A549 (cell line): ENCODE measurements at regions not wholly inside any gene's neighbourhood (a gene's known extent, or its start where the extent isn't known, plus 50 kb on each side); places are given as distances from the start of the nearest gene placed in this dataset.

Experiments
- ATAC-seq, 2 experiments: fragments of 200-7000 bp in 1 of 2; fragments of >200 bp in 1 of 2; cut with Nextera tagmentation in 1 of 2; cut with Tn5 transposase in 1 of 2; 3 replicates each; pipeline versions ENCODE4 v1.8.0 to v1.9.1; 2018 to 2020; ENCODE audit warnings: mild to moderate bottlenecking in 1 of 2, moderate library complexity in 1 of 2
- CTCF ChIA-PET: fragments of 300-600 bp; sonication (Branson Sonifier 250); formaldehyde crosslinking; extraction: SDS; loops from one replicate; lab custom pipeline; 2021; ENCODE audit warnings: antibody characterized with exemption, inconsistent platforms; lab: Yijun Ruan, JAX
- POLR2A ChIA-PET: fragments of 350-600 bp; formaldehyde crosslinking; extraction: SDS; loops from one replicate; lab custom pipeline; 2021; ENCODE audit warnings: antibody characterized with exemption, inconsistent platforms; lab: Yijun Ruan, JAX
- DNase-seq, 2 experiments: peaks; one replicate each; pipeline versions ENCODE4 v3.0.0 to v3.0.0-alpha.2; 2011 to 2016; ENCODE audit warnings: low read depth in 1 of 2, low spot score in 1 of 2
- FAIRE-seq: peaks from 2 replicates; lab custom pipeline; 2011; peaks lifted over from hg19 to GRCh38; lab: Jason Lieb, UNC
- H3K27ac ChIP-seq, 2 experiments: fragments of >200 bp; sonication (Bioruptor Twin); formaldehyde crosslinking; 3 replicates each; pipeline ENCODE4 v1.5.1; 2016 to 2017
- H3K4me1 ChIP-seq: fragments of >200 bp; sonication (Bioruptor Twin); formaldehyde crosslinking; 3 replicates; pipeline ENCODE4 v1.6.1; 2016
- H3K4me2 ChIP-seq: fragments of >200 bp; sonication (Bioruptor Twin); formaldehyde crosslinking; 3 replicates; pipeline ENCODE4 v1.6.1; 2016
- H3K4me3 ChIP-seq: fragments of >200 bp; sonication (Bioruptor Twin); formaldehyde crosslinking; 3 replicates; pipeline ENCODE4 v1.5.1; 2016
- H3K9me3 ChIP-seq: fragments of >200 bp; sonication (Bioruptor Twin); formaldehyde crosslinking; 3 replicates; pipeline ENCODE4 v1.6.1; 2016
- ATOH8 ChIP-seq: fragments of 250-450 bp; sonication (Bioruptor Pico); IDR thresholded peaks from 2 replicates; pipeline ENCODE4 v1.5.0; 2020; ENCODE audit warnings: low read depth, mild to moderate bottlenecking, moderate library complexity
- BHLHE40 ChIP-seq: IDR thresholded peaks from 2 replicates; pipeline ENCODE4 v1.6.1; 2012; ENCODE audit warnings: low read depth, low read length, inconsistent platforms
- CBX8 ChIP-seq: fragments of 200-600 bp; sonication (generic); IDR thresholded peaks from 2 replicates; pipeline ENCODE4 v1.6.1; 2016
- CHD4 ChIP-seq: fragments of 200-600 bp; sonication (generic); IDR thresholded peaks from 2 replicates; pipeline ENCODE4 v1.6.1; 2016; ENCODE audit warnings: antibody characterized with exemption, mild to moderate bottlenecking, borderline replicate concordance
- E2F6 ChIP-seq: IDR thresholded peaks from 2 replicates; pipeline ENCODE4 v1.6.1; 2012; ENCODE audit warnings: low read depth, borderline replicate concordance
- EHMT2 ChIP-seq: fragments of 200-600 bp; sonication (generic); IDR thresholded peaks from 2 replicates; pipeline ENCODE4 v1.6.1; 2016; ENCODE audit warnings: antibody characterized with exemption, low read depth, mild to moderate bottlenecking, moderate library complexity
- EP300 ChIP-seq, 2 experiments: fragments of >200 bp; sonication (Bioruptor Twin); formaldehyde crosslinking; IDR thresholded peaks; 2 replicates in 1 of 2; 3 replicates in 1 of 2; pipeline ENCODE4 v1.6.1; 2016 to 2017
- ESRRA ChIP-seq: fragments of 150-350 bp; IDR thresholded peaks from 2 replicates; pipeline ENCODE4 v1.6.1; 2014; ENCODE audit warnings: mild to moderate bottlenecking, low read length, borderline replicate concordance
- FOSL2 ChIP-seq, 2 experiments: fragments of 450-650 bp in 1 of 2; fragments of >200 bp in 1 of 2; sonication (Bioruptor Twin) in 1 of 2; formaldehyde crosslinking; IDR thresholded peaks; 2 replicates each; pipeline versions ENCODE4 v1.5.0 to v1.6.1; 2016 to 2020; ENCODE audit warnings: mild to moderate bottlenecking in 1 of 2, moderate library complexity in 1 of 2
- FOXS1 ChIP-seq: fragments of 250-450 bp; sonication (Bioruptor Pico); IDR thresholded peaks from 2 replicates; pipeline ENCODE4 v1.5.0; 2020; ENCODE audit warnings: mild to moderate bottlenecking, moderate library complexity
- HDAC2 ChIP-seq: fragments of 200-600 bp; sonication (generic); IDR thresholded peaks from 2 replicates; pipeline ENCODE4 v1.6.1; 2016
- HES2 ChIP-seq: fragments of >200 bp; sonication (Bioruptor Twin); formaldehyde crosslinking; IDR thresholded peaks from 2 replicates; pipeline ENCODE4 v1.6.1; 2016
- HMGXB4 ChIP-seq: fragments of 250-450 bp; sonication (Bioruptor Pico); IDR thresholded peaks from 2 replicates; pipeline ENCODE4 v1.5.0; 2021; ENCODE audit warnings: mild to moderate bottlenecking, moderate library complexity, borderline replicate concordance
- KDM5A ChIP-seq: fragments of 200-600 bp; sonication (generic); IDR thresholded peaks from 2 replicates; pipeline ENCODE4 v1.6.1; 2016; ENCODE audit warnings: antibody characterized with exemption, mild to moderate bottlenecking
- MAFK ChIP-seq: fragments of 450-650 bp; IDR thresholded peaks from 2 replicates; pipeline ENCODE4 v1.6.1; 2014; ENCODE audit not compliant: partially characterized antibody
- NR3C1 ChIP-seq: fragments of >200 bp; sonication (Bioruptor Twin); formaldehyde crosslinking; IDR thresholded peaks from 3 replicates; pipeline ENCODE4 v1.6.1; 2017
- PBX3 ChIP-seq: IDR thresholded peaks from 2 replicates; pipeline ENCODE4 v1.6.1; 2012
- PHF8 ChIP-seq: fragments of 200-600 bp; sonication (generic); IDR thresholded peaks from 2 replicates; pipeline ENCODE4 v1.6.1; 2016; ENCODE audit warnings: low read depth, mild to moderate bottlenecking, antibody characterized with exemption, moderate library complexity, borderline replicate concordance
- POLR2AphosphoS2 ChIP-seq: conservative IDR thresholded peaks from 2 replicates; pipeline ENCODE4 v1.6.1; 2012; ENCODE audit warnings: low read length, improper control_type of control experiment, inconsistent platforms
- REST ChIP-seq: fragments of 200-600 bp; sonication (generic); IDR thresholded peaks from 2 replicates; pipeline ENCODE4 v1.6.1; 2016; ENCODE audit warnings: antibody characterized with exemption, mild to moderate bottlenecking, moderate library complexity
- RNF2 ChIP-seq: fragments of 200-600 bp; sonication (generic); IDR thresholded peaks from 2 replicates; pipeline ENCODE4 v1.6.1; 2016; ENCODE audit warnings: low read depth, mild to moderate bottlenecking, antibody characterized with exemption, moderate library complexity, borderline replicate concordance
- USF2 ChIP-seq: fragments of 450-650 bp; IDR thresholded peaks from 2 replicates; pipeline ENCODE4 v1.6.1; 2014; ENCODE audit warnings: antibody characterized with exemption
- ZSCAN20 ChIP-seq: fragments of 250-450 bp; sonication (Bioruptor Pico); IDR thresholded peaks from 2 replicates; pipeline ENCODE4 v1.8.0; 2022; ENCODE audit warnings: mild to moderate bottlenecking, moderate library complexity
- WGBS: methylation state at CpG from one replicate; pipeline ENCODE4 v1.1.6; 2017; ENCODE audit errors: missing lambda C conversion rate; 5-methylcytosine and 5-hydroxymethylcytosine counted together

- Histone ChIP-seq H3K4me1 (no peaks in the 10 kb centered on the region), H3K4me2 (no peak overlapping the region), H3K9me3 (no peaks in the 10 kb centered on the region), H3K27ac (no peak overlapping the region), H3K4me3 (no peak overlapping the region)
- POLR2A ChIA-PET, result no interaction called here
- CTCF ChIA-PET, result interaction anchor here (1.0 kb wide), 1 partner anchor 69 kb away, joined by 3 read pairs; no protein-coding TSS in a partner anchor
- DNase-seq (no peak), ATAC-seq (no peak), FAIRE-seq (no peak)
- TF ChIP-seq HDAC2, result no peak
- no peak for TF ChIP-seq POLR2AphosphoS2
- no peak for TF ChIP-seq HES2
- WGBS, result 81% methylated on average over 1 of the region's 1 CpG
These were observed 591.0 kb upstream of the GJE1 start for GRCh38 chr6:141541581-141542324.

GRCh38 chr6:141540207-141540606, 592.5 kb upstream of the GJE1 start:
- ATAC-seq, result no peak
- H3K4me2 ChIP-seq, result no peak overlapping the region
- H3K4me3 ChIP-seq, result no peak overlapping the region
- TF ChIP-seq ATOH8 (no peak), EHMT2 (no peak), CBX8 (no peak), E2F6 (no peak), FOXS1 (CRISPR knock-in tag) (no peak), ZSCAN20 (no peak), ESRRA (no peak), PBX3 (no peak), EP300 (IDR thresholded peaks at IDR 0.05) (no peak), RNF2 (no peak), BHLHE40 (no peak), FOSL2 (IDR thresholded peaks at IDR 0.05) (no peak), FOSL2 (CRISPR knock-in tag; IDR thresholded peaks at IDR 0.05) (no peak), NR3C1 (no peak), CHD4 (no peak)
- FAIRE-seq, result no peak
- no peak for DNase-seq
- no peak overlapping the region for H3K27ac ChIP-seq
- H3K4me1 ChIP-seq, result no peaks in the 10 kb centered on the region
- H3K9me3 ChIP-seq, result no peaks in the 10 kb centered on the region
- 65% methylated on average over 4 of the region's 4 CpGs for WGBS
- ChIA-PET POLR2A (no interaction called here), CTCF (no interaction called here)

- Histone ChIP-seq H3K27ac (no peak overlapping the region), H3K4me2 (no peak overlapping the region), H3K4me3 (no peak overlapping the region), H3K4me1 (no peaks in the 10 kb centered on the region), H3K9me3 (no peaks in the 10 kb centered on the region)
- FAIRE-seq, result no peak
- DNase-seq, result no peak
- ChIA-PET CTCF (interaction anchor here (1.2 kb wide), 1 partner anchor 13 kb away, joined by 3 read pairs; no protein-coding TSS in a partner anchor), POLR2A (no interaction called here)
- WGBS, result 73% methylated on average over 1 of the region's 1 CpG
- no peak for ATAC-seq
- TF ChIP-seq ATOH8, result no peak
- no peak for TF ChIP-seq REST
- no peak for TF ChIP-seq MAFK
- no peak for TF ChIP-seq CHD4
- no peak for TF ChIP-seq KDM5A
- TF ChIP-seq HMGXB4 (CRISPR knock-in tag), result no peak
- no peak for TF ChIP-seq PHF8
- no peak for TF ChIP-seq USF2
These were observed 593.1 kb upstream of the GJE1 start for GRCh38 chr6:141539617-141540016.
